ENCODE measurements at regions not wholly inside any gene's neighbourhood (a gene's known extent, or its start where the extent isn't known, plus 50 kb on each side); places are given as distances from the start of the nearest gene placed in this dataset.

- Histone ChIP-seq H3K27me3 (ENCODE audit: control insufficient read depth in 1 of 2, insufficient read depth in 2 of 2, low read length in 2 of 2) (no peaks in the 10 kb centered on the region), H3K4me1 (ENCODE audit: control insufficient read depth in 2 of 2, insufficient read depth in 2 of 2, low read length in 1 of 2) (no peaks in the 10 kb centered on the region), H3K36me3 (ENCODE audit: control insufficient read depth in 2 of 2, insufficient read depth in 2 of 2, low read length in 1 of 2) (no peaks in the 10 kb centered on the region), H3K27ac (ENCODE audit: low read depth in 2 of 2, low read length in 1 of 2) (no peak overlapping the region), H3K9me3 (ENCODE audit: control insufficient read depth in 2 of 2, insufficient read depth in 1 of 2, low read depth in 1 of 2, low read length in 1 of 2) (peaks cover 0 to 8% of the 10 kb centered on the region in 2 donors), H3K4me3 (ENCODE audit: low read depth in 1 of 2, low read length in 2 of 2) (no peak overlapping the region)
- 97% methylated on average over 34 of the region's 34 CpGs for WGBS, 2 donors
Observed at GRCh38 chr6:65787787-65788186, 80.8 kb upstream of the EYS start.

- Histone ChIP-seq H3K27me3 (ENCODE audit: control insufficient read depth in 1 of 2, insufficient read depth in 2 of 2, low read length in 2 of 2) (no peaks in the 10 kb centered on the region), H3K4me1 (ENCODE audit: control insufficient read depth in 2 of 2, insufficient read depth in 2 of 2, low read length in 1 of 2) (no peaks in the 10 kb centered on the region), H3K9me3 (ENCODE audit: control insufficient read depth in 2 of 2, insufficient read depth in 1 of 2, low read depth in 1 of 2, low read length in 1 of 2) (peaks cover 0 to 8% of the 10 kb centered on the region in 2 donors), H3K4me3 (ENCODE audit: low read depth in 1 of 2, low read length in 2 of 2) (no peak overlapping the region), H3K27ac (ENCODE audit: low read depth in 2 of 2, low read length in 1 of 2) (no peak overlapping the region), H3K36me3 (ENCODE audit: control insufficient read depth in 2 of 2, insufficient read depth in 2 of 2, low read length in 1 of 2) (no peaks in the 10 kb centered on the region)
- 91 to 94% methylated on average over 8 of the region's 8 CpGs for WGBS, 2 donors
Observed at GRCh38 chr6:65786815-65787214, 79.8 kb upstream of the EYS start.

- Histone ChIP-seq H3K4me1 (ENCODE audit: control insufficient read depth in 2 of 2, insufficient read depth in 2 of 2, low read length in 1 of 2) (no peaks in the 10 kb centered on the region), H3K9me3 (ENCODE audit: control insufficient read depth in 2 of 2, insufficient read depth in 1 of 2, low read depth in 1 of 2, low read length in 1 of 2) (no peaks in the 10 kb centered on the region), H3K36me3 (ENCODE audit: control insufficient read depth in 2 of 2, insufficient read depth in 2 of 2, low read length in 1 of 2) (no peaks in the 10 kb centered on the region), H3K27me3 (ENCODE audit: control insufficient read depth in 1 of 2, insufficient read depth in 2 of 2, low read length in 2 of 2) (no peaks in the 10 kb centered on the region), H3K27ac (ENCODE audit: low read depth in 2 of 2, low read length in 1 of 2) (no peak overlapping the region), H3K4me3 (ENCODE audit: low read depth in 1 of 2, low read length in 2 of 2) (no peak overlapping the region)
- WGBS, 2 donors: 88 to 94% methylated on average over 4 of the region's 4 CpGs
Observed at GRCh38 chr6:65780691-65781090, 73.7 kb upstream of the EYS start.

- WGBS, 2 donors: 37 to 52% methylated on average over 4 of the region's 4 CpGs
- Histone ChIP-seq H3K27ac (ENCODE audit: low read depth in 2 of 2, low read length in 1 of 2) (no peak overlapping the region), H3K36me3 (ENCODE audit: control insufficient read depth in 2 of 2, insufficient read depth in 2 of 2, low read length in 1 of 2) (no peaks in the 10 kb centered on the region), H3K4me1 (ENCODE audit: control insufficient read depth in 2 of 2, insufficient read depth in 2 of 2, low read length in 1 of 2) (no peaks in the 10 kb centered on the region), H3K27me3 (ENCODE audit: control insufficient read depth in 1 of 2, insufficient read depth in 2 of 2, low read length in 2 of 2) (no peaks in the 10 kb centered on the region), H3K4me3 (ENCODE audit: low read depth in 1 of 2, low read length in 2 of 2) (no peak overlapping the region), H3K9me3 (ENCODE audit: control insufficient read depth in 2 of 2, insufficient read depth in 1 of 2, low read depth in 1 of 2, low read length in 1 of 2) (peaks cover 3 to 10% of the 10 kb centered on the region in 2 donors)
Observed at GRCh38 chr6:65776332-65776731, 69.3 kb upstream of the EYS start.

- Histone ChIP-seq H3K27ac (ENCODE audit: low read depth in 2 of 2, low read length in 1 of 2) (no peak overlapping the region), H3K27me3 (ENCODE audit: control insufficient read depth in 1 of 2, insufficient read depth in 2 of 2, low read length in 2 of 2) (no peaks in the 10 kb centered on the region), H3K4me1 (ENCODE audit: control insufficient read depth in 2 of 2, insufficient read depth in 2 of 2, low read length in 1 of 2) (no peaks in the 10 kb centered on the region), H3K36me3 (ENCODE audit: control insufficient read depth in 2 of 2, insufficient read depth in 2 of 2, low read length in 1 of 2) (no peaks in the 10 kb centered on the region), H3K9me3 (ENCODE audit: control insufficient read depth in 2 of 2, insufficient read depth in 1 of 2, low read depth in 1 of 2, low read length in 1 of 2) (peaks cover 3 to 11% of the 10 kb centered on the region in 2 donors), H3K4me3 (ENCODE audit: low read depth in 1 of 2, low read length in 2 of 2) (no peak overlapping the region)
- 94 to 97% methylated on average over 3 of the region's 3 CpGs for WGBS, 2 donors
Observed at GRCh38 chr6:65771946-65772345, 64.9 kb upstream of the EYS start.

GRCh38 chr6:65761890-65762289, 54.9 kb upstream of the EYS start:
- no peak overlapping the region for H3K27ac ChIP-seq (ENCODE audit: low read depth in 2 of 2, low read length in 1 of 2)
- no peaks in the 10 kb centered on the region for H3K36me3 ChIP-seq (ENCODE audit: control insufficient read depth in 2 of 2, insufficient read depth in 2 of 2, low read length in 1 of 2)
- WGBS, 2 donors: 54 to 62% methylated on average over 4 of the region's 4 CpGs
- no peaks in the 10 kb centered on the region for H3K27me3 ChIP-seq (ENCODE audit: control insufficient read depth in 1 of 2, insufficient read depth in 2 of 2, low read length in 2 of 2)
- no peak overlapping the region for H3K4me3 ChIP-seq (ENCODE audit: low read depth in 1 of 2, low read length in 2 of 2)
- H3K9me3 ChIP-seq (ENCODE audit: control insufficient read depth in 2 of 2, insufficient read depth in 1 of 2, low read depth in 1 of 2, low read length in 1 of 2): no peaks in the 10 kb centered on the region
- H3K4me1 ChIP-seq (ENCODE audit: control insufficient read depth in 2 of 2, insufficient read depth in 2 of 2, low read length in 1 of 2): no peaks in the 10 kb centered on the region

GRCh38 chr6:65760285-65760684, 53.3 kb upstream of the EYS start:
- Histone ChIP-seq H3K4me1 (ENCODE audit: control insufficient read depth in 2 of 2, insufficient read depth in 2 of 2, low read length in 1 of 2) (no peaks in the 10 kb centered on the region), H3K4me3 (ENCODE audit: low read depth in 1 of 2, low read length in 2 of 2) (no peak overlapping the region), H3K27ac (ENCODE audit: low read depth in 2 of 2, low read length in 1 of 2) (no peak overlapping the region), H3K36me3 (ENCODE audit: control insufficient read depth in 2 of 2, insufficient read depth in 2 of 2, low read length in 1 of 2) (no peaks in the 10 kb centered on the region), H3K27me3 (ENCODE audit: control insufficient read depth in 1 of 2, insufficient read depth in 2 of 2, low read length in 2 of 2) (no peaks in the 10 kb centered on the region), H3K9me3 (ENCODE audit: control insufficient read depth in 2 of 2, insufficient read depth in 1 of 2, low read depth in 1 of 2, low read length in 1 of 2) (no peaks in the 10 kb centered on the region)
- WGBS, 2 donors: 70 to 76% methylated on average over 1 of the region's 1 CpG

Measured in esophagus (tissue), 2 donors.